ENCODE measurements at regions not wholly inside any gene's neighbourhood (a gene's known extent, or its start where the extent isn't known, plus 50 kb on each side); places are given as distances from the start of the nearest gene placed in this dataset.

- DNase-seq (ENCODE audit: low spot score) = no peak
Measured at GRCh38 chr11:43575913-43576310, 104.6 kb upstream of the HSD17B12 start.

- peak; percentile 74 for DNase-seq (ENCODE audit: low spot score)
Measured at GRCh38 chr11:43576320-43576802, 104.2 kb upstream of the HSD17B12 start.

GRCh38 chr11:43576803-43577521, 103.6 kb upstream of the HSD17B12 start:
- DNase-seq (ENCODE audit: low spot score) = peak; percentile 77

- DNase-seq (ENCODE audit: low spot score) = peak; percentile 36
Measured at GRCh38 chr11:43577566-43578264, 102.8 kb upstream of the HSD17B12 start.

GRCh38 chr11:43578346-43579170, 102.0 kb upstream of the HSD17B12 start:
- DNase-seq (ENCODE audit: low spot score) = peak; percentile 31

- DNase-seq (ENCODE audit: low spot score) = peak; percentile 54
Measured at GRCh38 chr11:43579171-43579918, 101.2 kb upstream of the HSD17B12 start.

- no peak for DNase-seq (ENCODE audit: low spot score)
Measured at GRCh38 chr11:43579919-43580276, 100.6 kb upstream of the HSD17B12 start.

GRCh38 chr11:43580735-43581369, 99.7 kb upstream of the HSD17B12 start:
- DNase-seq (ENCODE audit: low spot score) = peak; percentile 91

- no peak for DNase-seq (ENCODE audit: low spot score)
Measured at GRCh38 chr11:43581370-43582023, 99.0 kb upstream of the HSD17B12 start.

- DNase-seq (ENCODE audit: low spot score) = no peak
Measured at GRCh38 chr11:43582024-43582862, 98.3 kb upstream of the HSD17B12 start.

- DNase-seq (ENCODE audit: low spot score) = peak; percentile 19
Measured at GRCh38 chr11:43582863-43583462, 97.6 kb upstream of the HSD17B12 start.

- no peak for DNase-seq (ENCODE audit: low spot score)
Measured at GRCh38 chr11:43583548-43583947, 97.0 kb upstream of the HSD17B12 start.

- no peak for DNase-seq (ENCODE audit: low spot score)
Measured at GRCh38 chr11:43585877-43586608, 94.5 kb upstream of the HSD17B12 start.

GRCh38 chr11:43589601-43590250, 90.8 kb upstream of the HSD17B12 start:
- DNase-seq (ENCODE audit: low spot score) = no peak

- DNase-seq (ENCODE audit: low spot score) = no peak
Measured at GRCh38 chr11:43601511-43601910, 79.0 kb upstream of the HSD17B12 start.

GRCh38 chr11:43602670-43603069, 77.9 kb upstream of the HSD17B12 start:
- DNase-seq (ENCODE audit: low spot score) = no peak

GRCh38 chr11:43614214-43614613, 66.3 kb upstream of the HSD17B12 start:
- no peak for DNase-seq (ENCODE audit: low spot score)

- no peak for DNase-seq (ENCODE audit: low spot score)
Measured at GRCh38 chr11:43619863-43620505, 60.6 kb upstream of the HSD17B12 start.
